Lower lobe of right lung (tissue), 2 donors: ENCODE measurements at regions not wholly inside any gene's neighbourhood (a gene's known extent, or its start where the extent isn't known, plus 50 kb on each side); places are given as distances from the start of the nearest gene placed in this dataset.

Source experiments
- ATAC-seq, 2 donors: fragments of 200-7000 bp; cut with Tn5 transposase; one replicate each; pipeline ENCODE4 v1.9.1; 2020 to 2022; ENCODE audit warnings: mild to moderate bottlenecking in 2 of 2, moderate library complexity in 2 of 2
- DNase-seq: peaks from one replicate; pipeline ENCODE4 v3.0.0-alpha.2; 2020
- H3K27ac ChIP-seq: fragments of 200-600 bp; one replicate; pipeline ENCODE4 v1.8.0; 2022
- H3K27me3 ChIP-seq: fragments of 200-600 bp; one replicate; pipeline ENCODE4 v1.8.0; 2022; ENCODE audit warnings: low read depth
- H3K36me3 ChIP-seq: fragments of 200-600 bp; one replicate; pipeline ENCODE4 v1.8.0; 2022; ENCODE audit warnings: mild to moderate bottlenecking
- H3K4me1 ChIP-seq: fragments of 200-600 bp; one replicate; pipeline ENCODE4 v1.8.0; 2022
- H3K4me3 ChIP-seq: fragments of 200-600 bp; one replicate; pipeline ENCODE4 v1.8.0; 2022; ENCODE audit warnings: mild to moderate bottlenecking
- H3K9me3 ChIP-seq: fragments of 200-600 bp; one replicate; pipeline ENCODE4 v1.8.0; 2022
- intact Hi-C: fragments of 100-400 bp; cut with DNase I; formaldehyde crosslinking; loops from one replicate; pipeline ENCODE4 v1.11.0; 2022
- TF ChIP-seq, protein P1 (sequence below): fragments of 200-600 bp; IDR thresholded peaks from one replicate; pipeline ENCODE4 v1.8.0; 2022; ENCODE audit warnings: antibody characterized with exemption, mild to moderate bottlenecking
- donor health status: DM: no; HTN: yes; CAD: no; lungs with severe emphysema.

DNA sequence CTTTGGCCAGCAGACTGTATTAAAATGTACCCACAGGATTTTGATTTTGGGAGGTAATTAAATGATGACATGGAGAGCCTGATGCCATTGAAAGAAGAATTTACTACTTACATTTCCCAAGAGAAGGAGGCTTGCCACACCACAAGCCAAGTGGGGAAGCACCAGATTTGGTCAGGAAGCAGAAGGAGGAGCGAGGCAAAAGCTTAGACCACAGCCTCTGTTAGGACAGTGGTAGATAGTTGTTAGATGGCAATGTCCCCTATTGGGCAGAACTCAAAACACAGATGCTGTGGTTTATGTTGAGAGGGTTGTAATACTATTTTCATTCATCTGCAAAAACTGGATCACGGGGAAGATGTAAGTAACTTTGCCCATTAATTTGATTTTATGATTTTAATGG, 709.4 kb downstream of the VRK1 start:
- TF ChIP-seq, protein P1, sequence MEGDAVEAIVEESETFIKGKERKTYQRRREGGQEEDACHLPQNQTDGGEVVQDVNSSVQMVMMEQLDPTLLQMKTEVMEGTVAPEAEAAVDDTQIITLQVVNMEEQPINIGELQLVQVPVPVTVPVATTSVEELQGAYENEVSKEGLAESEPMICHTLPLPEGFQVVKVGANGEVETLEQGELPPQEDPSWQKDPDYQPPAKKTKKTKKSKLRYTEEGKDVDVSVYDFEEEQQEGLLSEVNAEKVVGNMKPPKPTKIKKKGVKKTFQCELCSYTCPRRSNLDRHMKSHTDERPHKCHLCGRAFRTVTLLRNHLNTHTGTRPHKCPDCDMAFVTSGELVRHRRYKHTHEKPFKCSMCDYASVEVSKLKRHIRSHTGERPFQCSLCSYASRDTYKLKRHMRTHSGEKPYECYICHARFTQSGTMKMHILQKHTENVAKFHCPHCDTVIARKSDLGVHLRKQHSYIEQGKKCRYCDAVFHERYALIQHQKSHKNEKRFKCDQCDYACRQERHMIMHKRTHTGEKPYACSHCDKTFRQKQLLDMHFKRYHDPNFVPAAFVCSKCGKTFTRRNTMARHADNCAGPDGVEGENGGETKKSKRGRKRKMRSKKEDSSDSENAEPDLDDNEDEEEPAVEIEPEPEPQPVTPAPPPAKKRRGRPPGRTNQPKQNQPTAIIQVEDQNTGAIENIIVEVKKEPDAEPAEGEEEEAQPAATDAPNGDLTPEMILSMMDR: no peak
- Histone ChIP-seq H3K4me1 (no peaks in the 10 kb centered on the region), H3K9me3 (no peaks in the 10 kb centered on the region), H3K27ac (no peak overlapping the region), H3K36me3 (no peaks in the 10 kb centered on the region), H3K4me3 (no peak overlapping the region), H3K27me3 (no peaks in the 10 kb centered on the region)
- no peak for ATAC-seq
- intact Hi-C loops: no loop called here
- DNase-seq: no peak

DNA sequence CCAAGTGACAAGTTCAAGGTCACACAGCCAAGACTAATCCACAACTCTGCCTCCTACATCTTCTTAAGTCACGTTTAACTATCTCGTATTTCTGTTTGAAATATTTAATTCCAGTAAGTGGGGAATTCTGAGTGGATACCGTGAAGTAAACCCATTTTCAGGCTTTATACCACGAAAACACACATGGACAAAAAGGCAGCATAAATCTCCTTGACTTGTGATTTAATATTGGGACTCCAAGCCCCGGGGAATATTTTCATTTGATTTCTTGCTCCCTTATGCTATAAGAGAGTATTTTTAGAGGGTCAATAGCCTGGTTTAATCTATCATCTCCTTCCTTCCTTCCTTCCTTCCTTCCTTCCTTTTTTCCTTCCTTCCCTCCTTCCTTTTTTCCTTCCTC, 716.7 kb downstream of the VRK1 start:
- no peaks in the 10 kb centered on the region for H3K9me3 ChIP-seq
- no peak overlapping the region for H3K4me3 ChIP-seq
- no peaks in the 10 kb centered on the region for H3K27me3 ChIP-seq
- TF ChIP-seq, protein P1: no peak
- intact Hi-C loops: no loop called here
- ATAC-seq: no peak
- H3K4me1 ChIP-seq: no peaks in the 10 kb centered on the region
- H3K36me3 ChIP-seq: no peaks in the 10 kb centered on the region
- H3K27ac ChIP-seq: no peak overlapping the region
- no peak for DNase-seq

DNA sequence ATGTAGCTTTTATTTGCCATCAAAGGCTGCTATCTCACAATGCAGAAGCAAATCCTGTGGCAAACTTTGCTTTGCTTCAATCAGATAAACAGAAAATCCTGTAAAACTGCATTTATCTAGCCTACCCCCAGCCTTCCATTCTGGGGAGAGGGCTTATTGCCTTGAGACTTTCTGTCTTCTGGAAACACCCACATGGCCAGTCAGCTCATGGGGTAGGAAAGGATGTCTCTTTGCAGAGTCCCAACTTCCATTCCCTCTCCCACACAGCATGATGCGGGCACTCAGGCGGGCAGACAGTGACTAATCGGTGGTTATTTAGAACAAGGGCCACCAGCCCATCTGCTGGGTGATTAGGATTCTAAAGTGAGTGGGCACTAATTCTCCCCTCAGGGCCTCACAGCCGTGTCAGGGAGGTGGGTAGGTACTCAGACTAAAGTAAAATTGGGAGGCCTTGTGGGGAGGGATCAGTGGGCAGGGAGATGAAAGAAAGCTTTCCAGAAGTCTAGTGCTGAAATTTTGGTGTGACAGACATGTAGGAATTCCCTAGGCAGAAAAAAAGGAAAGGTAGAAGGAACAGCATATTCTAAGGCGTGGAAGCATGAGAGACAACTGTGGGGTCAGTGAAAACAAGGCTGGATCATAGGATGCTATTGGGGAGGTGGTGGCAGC, 720.5 kb downstream of the VRK1 start:
- no peaks in the 10 kb centered on the region for H3K27me3 ChIP-seq
- H3K36me3 ChIP-seq: no peaks in the 10 kb centered on the region
- ATAC-seq (no peak), DNase-seq (no peak)
- no peaks in the 10 kb centered on the region for H3K9me3 ChIP-seq
- no peaks in the 10 kb centered on the region for H3K4me1 ChIP-seq
- intact Hi-C loops: no loop called here
- no peak overlapping the region for H3K4me3 ChIP-seq
- H3K27ac ChIP-seq: no peak overlapping the region
- TF ChIP-seq, protein P1: no peak

DNA sequence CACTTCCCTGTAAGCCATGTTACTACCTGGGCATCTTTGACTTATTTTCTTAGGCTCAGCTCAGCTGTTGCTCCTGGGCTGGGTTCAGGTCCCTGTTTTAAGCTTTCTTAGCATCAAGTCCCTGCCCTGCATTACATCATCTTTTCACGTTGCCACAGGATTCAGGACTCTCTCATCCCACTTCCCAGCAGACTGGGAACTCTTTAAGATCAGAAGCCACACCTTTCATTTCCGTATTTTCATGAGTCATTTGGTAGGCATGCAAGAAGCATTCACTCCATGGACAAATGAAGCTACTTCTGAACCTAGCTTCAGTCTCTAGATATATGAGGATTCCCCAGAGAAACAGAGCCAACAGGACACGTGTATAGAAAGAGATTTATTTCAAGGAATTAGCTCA, 726.8 kb downstream of the VRK1 start:
- ATAC-seq (no peak), DNase-seq (no peak)
- Histone ChIP-seq H3K27me3 (no peaks in the 10 kb centered on the region), H3K36me3 (no peaks in the 10 kb centered on the region), H3K9me3 (no peaks in the 10 kb centered on the region), H3K4me3 (no peak overlapping the region), H3K27ac (no peak overlapping the region), H3K4me1 (no peaks in the 10 kb centered on the region)
- TF ChIP-seq, protein P1: no peak
- intact Hi-C loops: no loop called here

GRCh38 chr14:97524589-97525319, 727.6 kb downstream of the VRK1 start:
- Histone ChIP-seq H3K27ac (no peak overlapping the region), H3K9me3 (no peaks in the 10 kb centered on the region), H3K36me3 (no peaks in the 10 kb centered on the region), H3K4me3 (no peak overlapping the region), H3K27me3 (no peaks in the 10 kb centered on the region), H3K4me1 (no peaks in the 10 kb centered on the region)
- TF ChIP-seq, protein P1: no peak
- DNase-seq (no peak), ATAC-seq (no peak)
- intact Hi-C loops: no loop called here
